GM12878 (cell line): ENCODE measurements at regions not wholly inside any gene's neighbourhood (a gene's known extent, or its start where the extent isn't known, plus 50 kb on each side); places are given as distances from the start of the nearest gene placed in this dataset.

Source experiments
- ATAC-seq: fragments of 200-7000 bp; cut with Tn5 transposase; 3 replicates; pipeline ENCODE4 v1.9.1; 2020; ENCODE audit warnings: mild to moderate bottlenecking, moderate library complexity
- BruUV-seq: library from RNA; stranded (reverse); fragments of 400-500 nt; replicated peaks from 2 replicates; lab custom pipeline; 2021; lab: Mats Ljungman, UMichigan
- CTCF ChIA-PET: fragments of 300-600 bp; sonication (Branson Sonifier 250); formaldehyde crosslinking; extraction: SDS; loops from one replicate; lab custom pipeline; 2021; ENCODE audit warnings: inconsistent platforms; lab: Yijun Ruan, JAX
- POLR2A ChIA-PET: fragments of 350-600 bp; formaldehyde crosslinking; extraction: SDS; loops from one replicate; lab custom pipeline; 2021; ENCODE audit warnings: inconsistent platforms; lab: Charles Lee
- RAD21 ChIA-PET: fragments of 300-600 bp; sonication (Branson Sonifier 250); formaldehyde crosslinking; loops from one replicate; lab custom pipeline; 2023; ENCODE audit warnings: antibody characterized with exemption; ENCODE audit not compliant: unreplicated experiment; lab: Charles Lee
- SMC1A ChIA-PET: fragments of 300-600 bp; sonication (Branson Sonifier 250); formaldehyde crosslinking; loops from one replicate; lab custom pipeline; 2023; ENCODE audit not compliant: unreplicated experiment, uncharacterized antibody; lab: Charles Lee
- DNase-seq: peaks from one replicate; pipeline ENCODE4 v3.0.0-alpha.2; 2011; ENCODE audit warnings: low read depth, low spot score
- FAIRE-seq: peaks from 3 replicates; lab custom pipeline; 2011; peaks lifted over from hg19 to GRCh38; lab: Jason Lieb, UNC
- H2AFZ ChIP-seq: 2 replicates; pipeline ENCODE4 v1.6.0; 2011; ENCODE audit warnings: low read depth, low read length, control low read depth; ENCODE audit not compliant: control insufficient read depth
- H3K27ac ChIP-seq: 2 replicates; pipeline ENCODE4 v1.5.1; 2011; ENCODE audit warnings: control low read depth; ENCODE audit not compliant: control insufficient read depth, insufficient read depth
- H3K27me3 ChIP-seq, 2 experiments: replicated peaks in 1 of 2; 2 replicates each; pipeline versions ENCODE4 v1.6.0 to v1.6.1; 2011; ENCODE audit warnings: low read length in 1 of 2; ENCODE audit not compliant: control insufficient read depth in 2 of 2, insufficient read depth in 2 of 2
- H3K36me3 ChIP-seq, 2 experiments: 2 replicates each; pipeline ENCODE4 v1.5.1; 2011; ENCODE audit warnings: low read length in 1 of 2; ENCODE audit not compliant: control insufficient read depth in 2 of 2, insufficient read depth in 2 of 2
- H3K4me1 ChIP-seq: 2 replicates; pipeline ENCODE4 v1.6.1; 2011; ENCODE audit warnings: mild to moderate bottlenecking, low read length, moderate library complexity, mixed read lengths; ENCODE audit not compliant: control insufficient read depth, insufficient read depth
- H3K4me2 ChIP-seq: 2 replicates; pipeline ENCODE4 v1.6.0; 2011; ENCODE audit warnings: control low read depth; ENCODE audit not compliant: control insufficient read depth, insufficient read depth
- H3K4me3 ChIP-seq: fragments of 200-600 bp; sonication (generic); 2 replicates; pipeline ENCODE4 v1.5.1; 2016
- H3K79me2 ChIP-seq: 2 replicates; pipeline ENCODE4 v1.6.0; 2011; ENCODE audit warnings: low read length; ENCODE audit not compliant: control insufficient read depth, insufficient read depth
- H3K9ac ChIP-seq: 2 replicates; pipeline ENCODE4 v1.8.0; 2011; ENCODE audit warnings: low read length, control low read depth, mixed read lengths; ENCODE audit not compliant: control insufficient read depth, insufficient read depth
- H3K9me3 ChIP-seq: replicated peaks from 3 replicates; pipeline ENCODE4 v1.5.1; 2011; ENCODE audit warnings: mild to moderate bottlenecking, low read length; ENCODE audit not compliant: control insufficient read depth, insufficient read depth
- H4K20me1 ChIP-seq: 2 replicates; pipeline ENCODE4 v1.6.0; 2011; ENCODE audit not compliant: control insufficient read depth, insufficient read depth
- BRCA1 ChIP-seq: IDR thresholded peaks from 2 replicates; pipeline ENCODE4 v1.6.1; 2011; ENCODE audit warnings: low read depth, low read length, improper control_type of control experiment
- CBX5 ChIP-seq: sonication (generic); IDR thresholded peaks from 2 replicates; pipeline ENCODE4 v1.6.1; 2016; ENCODE audit warnings: low read depth, moderate library complexity, mild to moderate bottlenecking, inconsistent platforms
- KDM1A ChIP-seq: fragments of 200-600 bp; sonication (generic); IDR thresholded peaks from 2 replicates; pipeline ENCODE4 v1.6.1; 2016; ENCODE audit warnings: borderline replicate concordance
- LARP7 ChIP-seq: fragments of 450-650 bp; IDR thresholded peaks from 2 replicates; pipeline ENCODE4 v1.6.1; 2017; ENCODE audit warnings: mild to moderate bottlenecking
- MTA2 ChIP-seq: fragments of 450-650 bp; IDR thresholded peaks from 2 replicates; pipeline ENCODE4 v1.6.1; 2016; ENCODE audit warnings: low read depth, mild to moderate bottlenecking, moderate library complexity
- MYB ChIP-seq: fragments of 150-350 bp; IDR thresholded peaks from 2 replicates; pipeline ENCODE4 v1.6.1; 2014; ENCODE audit warnings: mild to moderate bottlenecking, low read depth, low read length, borderline replicate concordance
- PKNOX1 ChIP-seq: fragments of 450-650 bp; IDR thresholded peaks from 2 replicates; pipeline ENCODE4 v1.6.1; 2016; ENCODE audit warnings: mild to moderate bottlenecking
- POU2F2 ChIP-seq: IDR thresholded peaks from 3 replicates; pipeline ENCODE4 v1.6.1; 2011; ENCODE audit warnings: low read depth, mild to moderate bottlenecking, low read length, borderline replicate concordance
- SMARCA5 ChIP-seq: fragments of 450-650 bp; IDR thresholded peaks from 2 replicates; pipeline ENCODE4 v1.6.1; 2017; ENCODE audit warnings: mild to moderate bottlenecking
- SMC3 ChIP-seq: IDR thresholded peaks from 2 replicates; pipeline ENCODE4 v1.6.1; 2011; ENCODE audit warnings: low read length, improper control_type of control experiment, borderline replicate concordance
- STAT1 ChIP-seq: fragments of 450-650 bp; conservative IDR thresholded peaks from 2 replicates; pipeline ENCODE4 v1.6.1; 2014; ENCODE audit warnings: antibody characterized with exemption, mild to moderate bottlenecking
- WRNIP1 ChIP-seq: IDR thresholded peaks from 2 replicates; pipeline ENCODE4 v1.6.1; 2011; ENCODE audit warnings: low read depth, low read length, improper control_type of control experiment, borderline replicate concordance
- YBX1 ChIP-seq: fragments of 450-650 bp; IDR thresholded peaks from 2 replicates; pipeline ENCODE4 v1.6.1; 2016; ENCODE audit warnings: antibody characterized with exemption
- WGBS: methylation state at CpG from one replicate; pipeline ENCODE4 v1.1.6; 2016; ENCODE audit warnings: low lambda C conversion rate; ENCODE audit not compliant: insufficient replicate concordance, insufficient coverage; ENCODE audit errors: missing lambda C conversion rate; 5-methylcytosine and 5-hydroxymethylcytosine counted together
- in situ Hi-C: fragments of 300-500 bp; cut with MboI; formaldehyde crosslinking; loops from 9 replicates; pipeline ENCODE4 v1.14.3; 2018; ENCODE audit warnings: mixed read lengths
- intact Hi-C: fragments of 100-400 bp; cut with micrococcal nuclease; formaldehyde crosslinking; loops from one replicate; pipeline ENCODE4 v1.14.2; 2022; ENCODE audit not compliant: unreplicated experiment

GRCh38 chr18:57989536-57989935 lies 54.5 kb upstream of the NEDD4L start:
- no peak overlapping the region for H3K9ac ChIP-seq
- 37% methylated on average over 8 of the region's 8 CpGs for WGBS
- no peaks in the 10 kb centered on the region; a peak in 1 of 4 replicates for H3K27me3 ChIP-seq
- ChIA-PET CTCF (interaction anchor here (1.0 to 1.2 kb wide), 2 partner anchors 30 to 146 kb away, joined by 3 to 4 read pairs; no protein-coding TSS in a partner anchor), SMC1A (interaction anchor here (0.9 to 1.4 kb wide), 5 partner anchors 9 to 54 kb away, joined by 3 to 4 read pairs (median 3); no protein-coding TSS in a partner anchor)
- H3K4me1 ChIP-seq = no peaks in the 10 kb centered on the region
- H3K27ac ChIP-seq = no peak overlapping the region
- no peak for DNase-seq
- in situ Hi-C loops = no loop called here
- H3K9me3 ChIP-seq = no peaks in the 10 kb centered on the region
- TF ChIP-seq STAT1 (no peak), CBX5 (no peak), PKNOX1 (no peak), MTA2 (no peak), LARP7 (no peak), WRNIP1 (no peak), BRCA1 (no peak), POU2F2 (no peak), MYB (no peak), KDM1A (no peak), SMC3 (no peak), YBX1 (no peak), SMARCA5 (no peak)
- TF ChIP-seq, all 136 proteins: peak for 0
- FAIRE-seq (no peak), ATAC-seq (no peak)
- intact Hi-C loops = no loop called here
- no peaks in the 10 kb centered on the region for H3K79me2 ChIP-seq
- no peak overlapping the region for H2AFZ ChIP-seq
- no peaks in the 10 kb centered on the region for H3K36me3 ChIP-seq
- BruUV-seq = no TSS peak
- RAD21 ChIA-PET = no interaction called here
- H3K4me2 ChIP-seq = no peak overlapping the region
- H3K4me3 ChIP-seq = no peak overlapping the region
- no peaks in the 10 kb centered on the region for H4K20me1 ChIP-seq
- POLR2A ChIA-PET = no interaction called here
